ENCODE measurements at regions not wholly inside any gene's neighbourhood (a gene's known extent, or its start where the extent isn't known, plus 50 kb on each side); places are given as distances from the start of the nearest gene placed in this dataset.

GRCh38 chr2:78861546-78861945 lies 164.0 kb upstream of the REG3G start:
- no peaks in the 10 kb centered on the region for H3K4me1 Mint-ChIP-seq (ENCODE audit: low read depth)
- DNase-seq (no peak), ATAC-seq (no peak)
- H3K4me3 Mint-ChIP-seq: no peak overlapping the region
- H3K36me3 Mint-ChIP-seq (ENCODE audit: insufficient read depth): no peaks in the 10 kb centered on the region
- no peaks in the 10 kb centered on the region for H3K27me3 Mint-ChIP-seq (ENCODE audit: low read depth)
- peaks cover 17% of the 10 kb centered on the region for H3K9me3 Mint-ChIP-seq

- Mint-ChIP-seq H3K36me3 (ENCODE audit: insufficient read depth) (no peaks in the 10 kb centered on the region), H3K27me3 (ENCODE audit: low read depth) (no peaks in the 10 kb centered on the region), H3K9me3 (peaks cover 14% of the 10 kb centered on the region), H3K4me3 (no peak overlapping the region), H3K4me1 (ENCODE audit: low read depth) (no peaks in the 10 kb centered on the region)
- ATAC-seq (no peak), DNase-seq (no peak)
These were observed 161.3 kb upstream of the REG3G start for GRCh38 chr2:78864205-78864604.

- ATAC-seq: no peak
- Mint-ChIP-seq H3K4me3 (no peak overlapping the region), H3K9me3 (peaks cover 18% of the 10 kb centered on the region), H3K4me1 (ENCODE audit: low read depth) (no peaks in the 10 kb centered on the region), H3K36me3 (ENCODE audit: insufficient read depth) (no peaks in the 10 kb centered on the region), H3K27me3 (ENCODE audit: low read depth) (no peaks in the 10 kb centered on the region)
- DNase-seq: no peak
These were observed 159.8 kb upstream of the REG3G start for GRCh38 chr2:78865667-78866066.

GRCh38 chr2:78870343-78870967 lies 155.0 kb upstream of the REG3G start:
- DNase-seq (no peak), ATAC-seq (no peak)
- no peaks in the 10 kb centered on the region for H3K27me3 Mint-ChIP-seq (ENCODE audit: low read depth)
- H3K9me3 Mint-ChIP-seq: peaks cover 11% of the 10 kb centered on the region
- H3K36me3 Mint-ChIP-seq (ENCODE audit: insufficient read depth): no peaks in the 10 kb centered on the region
- no peak overlapping the region for H3K4me3 Mint-ChIP-seq
- H3K4me1 Mint-ChIP-seq (ENCODE audit: low read depth): no peaks in the 10 kb centered on the region

- DNase-seq: no peak
- H3K4me3 Mint-ChIP-seq: no peak overlapping the region
- H3K27me3 Mint-ChIP-seq (ENCODE audit: low read depth): no peaks in the 10 kb centered on the region
- H3K4me1 Mint-ChIP-seq (ENCODE audit: low read depth): no peaks in the 10 kb centered on the region
- peaks cover 12% of the 10 kb centered on the region for H3K9me3 Mint-ChIP-seq
- H3K36me3 Mint-ChIP-seq (ENCODE audit: insufficient read depth): no peaks in the 10 kb centered on the region
- no peak for ATAC-seq
These were observed 152.0 kb upstream of the REG3G start for GRCh38 chr2:78873526-78873925.

GRCh38 chr2:78876316-78876688 lies 149.2 kb upstream of the REG3G start:
- Mint-ChIP-seq H3K4me1 (ENCODE audit: low read depth) (no peaks in the 10 kb centered on the region), H3K4me3 (no peak overlapping the region), H3K36me3 (ENCODE audit: insufficient read depth) (no peaks in the 10 kb centered on the region), H3K27me3 (ENCODE audit: low read depth) (no peaks in the 10 kb centered on the region), H3K9me3 (peaks cover 3% of the 10 kb centered on the region)
- DNase-seq (no peak), ATAC-seq (no peak)

- Mint-ChIP-seq H3K9me3 (peaks cover 13% of the 10 kb centered on the region), H3K36me3 (ENCODE audit: insufficient read depth) (no peaks in the 10 kb centered on the region), H3K27me3 (ENCODE audit: low read depth) (no peaks in the 10 kb centered on the region), H3K4me1 (ENCODE audit: low read depth) (no peaks in the 10 kb centered on the region), H3K4me3 (no peak overlapping the region)
- ATAC-seq: no peak
- no peak for DNase-seq
These were observed 138.1 kb upstream of the REG3G start for GRCh38 chr2:78887446-78887845.

- Mint-ChIP-seq H3K9me3 (peaks cover 11% of the 10 kb centered on the region), H3K4me3 (no peak overlapping the region), H3K27me3 (ENCODE audit: low read depth) (no peaks in the 10 kb centered on the region), H3K36me3 (ENCODE audit: insufficient read depth) (no peaks in the 10 kb centered on the region), H3K4me1 (ENCODE audit: low read depth) (no peaks in the 10 kb centered on the region)
- ATAC-seq: peak in 1 of 2 donors; percentile 23
- no peak for DNase-seq
These were observed 134.6 kb upstream of the REG3G start for GRCh38 chr2:78890935-78891334.

GRCh38 chr2:78892295-78892694 lies 133.2 kb upstream of the REG3G start:
- ATAC-seq (no peak), DNase-seq (no peak)
- Mint-ChIP-seq H3K9me3 (peaks cover 14% of the 10 kb centered on the region), H3K27me3 (ENCODE audit: low read depth) (no peaks in the 10 kb centered on the region), H3K4me1 (ENCODE audit: low read depth) (no peaks in the 10 kb centered on the region), H3K36me3 (ENCODE audit: insufficient read depth) (no peaks in the 10 kb centered on the region), H3K4me3 (no peak overlapping the region)

- Mint-ChIP-seq H3K36me3 (ENCODE audit: insufficient read depth) (no peaks in the 10 kb centered on the region), H3K4me1 (ENCODE audit: low read depth) (no peaks in the 10 kb centered on the region), H3K9me3 (peaks cover 14% of the 10 kb centered on the region), H3K27me3 (ENCODE audit: low read depth) (no peaks in the 10 kb centered on the region), H3K4me3 (no peak overlapping the region)
- DNase-seq: no peak
- ATAC-seq: no peak
These were observed 130.5 kb upstream of the REG3G start for GRCh38 chr2:78895022-78895421.

- no peaks in the 10 kb centered on the region for H3K36me3 Mint-ChIP-seq (ENCODE audit: insufficient read depth)
- H3K9me3 Mint-ChIP-seq: peaks cover 14% of the 10 kb centered on the region
- no peaks in the 10 kb centered on the region for H3K4me1 Mint-ChIP-seq (ENCODE audit: low read depth)
- DNase-seq (no peak), ATAC-seq (no peak)
- no peaks in the 10 kb centered on the region for H3K27me3 Mint-ChIP-seq (ENCODE audit: low read depth)
- H3K4me3 Mint-ChIP-seq: no peak overlapping the region
These were observed 129.0 kb upstream of the REG3G start for GRCh38 chr2:78896536-78896935.

- Mint-ChIP-seq H3K9me3 (peaks cover 12% of the 10 kb centered on the region), H3K4me3 (no peak overlapping the region), H3K4me1 (ENCODE audit: low read depth) (no peaks in the 10 kb centered on the region), H3K36me3 (ENCODE audit: insufficient read depth) (no peaks in the 10 kb centered on the region), H3K27me3 (ENCODE audit: low read depth) (no peaks in the 10 kb centered on the region)
- ATAC-seq (no peak), DNase-seq (no peak)
These were observed 118.4 kb upstream of the REG3G start for GRCh38 chr2:78907089-78907488.

GRCh38 chr2:78908973-78909372 lies 116.5 kb upstream of the REG3G start:
- Mint-ChIP-seq H3K27me3 (ENCODE audit: low read depth) (no peaks in the 10 kb centered on the region), H3K36me3 (ENCODE audit: insufficient read depth) (no peaks in the 10 kb centered on the region), H3K4me3 (no peak overlapping the region), H3K9me3 (peaks cover 12% of the 10 kb centered on the region), H3K4me1 (ENCODE audit: low read depth) (no peaks in the 10 kb centered on the region)
- DNase-seq (no peak), ATAC-seq (no peak)

- no peaks in the 10 kb centered on the region for H3K27me3 Mint-ChIP-seq (ENCODE audit: low read depth)
- H3K9me3 Mint-ChIP-seq: peaks cover 12% of the 10 kb centered on the region
- ATAC-seq: no peak
- no peak for DNase-seq
- no peaks in the 10 kb centered on the region for H3K36me3 Mint-ChIP-seq (ENCODE audit: insufficient read depth)
- no peak overlapping the region for H3K4me3 Mint-ChIP-seq
- no peaks in the 10 kb centered on the region for H3K4me1 Mint-ChIP-seq (ENCODE audit: low read depth)
These were observed 115.1 kb upstream of the REG3G start for GRCh38 chr2:78910376-78910775.

- DNase-seq: no peak
- H3K4me3 Mint-ChIP-seq: no peak overlapping the region
- no peak for ATAC-seq
- H3K27me3 Mint-ChIP-seq (ENCODE audit: low read depth): no peaks in the 10 kb centered on the region
- H3K4me1 Mint-ChIP-seq (ENCODE audit: low read depth): no peaks in the 10 kb centered on the region
- H3K36me3 Mint-ChIP-seq (ENCODE audit: insufficient read depth): no peaks in the 10 kb centered on the region
- peaks cover 12% of the 10 kb centered on the region for H3K9me3 Mint-ChIP-seq
These were observed 112.2 kb upstream of the REG3G start for GRCh38 chr2:78913257-78913656.

GRCh38 chr2:78925258-78925657 lies 100.2 kb upstream of the REG3G start:
- no peak for ATAC-seq
- Mint-ChIP-seq H3K4me1 (ENCODE audit: low read depth) (no peaks in the 10 kb centered on the region), H3K9me3 (peaks cover 7% of the 10 kb centered on the region), H3K27me3 (ENCODE audit: low read depth) (no peaks in the 10 kb centered on the region), H3K4me3 (no peak overlapping the region), H3K36me3 (ENCODE audit: insufficient read depth) (no peaks in the 10 kb centered on the region)
- DNase-seq: no peak
